SK-N-SH (cell line): ENCODE measurements at regions not wholly inside any gene's neighbourhood (a gene's known extent, or its start where the extent isn't known, plus 50 kb on each side); places are given as distances from the start of the nearest gene placed in this dataset.

ENCODE experiments used
- CTCF ChIA-PET: fragments of 300-600, 350-600 bp; formaldehyde crosslinking; extraction: SDS; loops from one replicate; lab custom pipeline; 2021; lab: Yijun Ruan, JAX
- POLR2A ChIA-PET: fragments of 350-600 bp; sonication (Branson Sonifier 250); formaldehyde crosslinking; extraction: SDS; loops from one replicate; lab custom pipeline; 2020; ENCODE audit warnings: antibody characterized with exemption, inconsistent platforms; lab: Yijun Ruan, JAX
- DNase-seq: peaks from one replicate; pipeline ENCODE4 v3.0.0; 2012
- H2AFZ ChIP-seq: fragments of 200-600 bp; sonication (generic); 2 replicates; pipeline ENCODE4 v1.8.1; 2016; ENCODE audit warnings: antibody characterized with exemption, mild to moderate bottlenecking, low read depth
- H3F3A ChIP-seq: fragments of 200-600 bp; sonication (generic); replicated peaks from 2 replicates; pipeline ENCODE3; 2016; ENCODE audit warnings: antibody characterized with exemption, mild to moderate bottlenecking; ENCODE audit not compliant: insufficient read depth
- H3K27ac ChIP-seq, 2 experiments: fragments of 200-500 bp in 1 of 2; fragments of 200-600 bp in 1 of 2; sonication (Bioruptor generic) in 1 of 2; sonication (generic), shearing (Covaris generic) in 1 of 2; 2 replicates each; pipeline versions ENCODE4 v1.5.1 to v1.6.1; 2014 to 2016; ENCODE audit warnings: low read depth in 2 of 2, inconsistent platforms in 1 of 2, low read length in 1 of 2, mild to moderate bottlenecking in 1 of 2, mixed read lengths in 1 of 2
- H3K27me3 ChIP-seq: fragments of 200-600 bp; sonication (generic), shearing (Covaris generic); 2 replicates; pipeline ENCODE4 v1.6.1; 2016; ENCODE audit warnings: mixed run types; ENCODE audit not compliant: insufficient read depth
- H3K36me3 ChIP-seq, 2 experiments: fragments of 200-500 bp in 1 of 2; fragments of 200-600 bp in 1 of 2; sonication (Bioruptor generic) in 1 of 2; sonication (generic) in 1 of 2; replicated peaks in 1 of 2; 2 replicates each; pipeline versions ENCODE3 to v1.5.1; 2014 to 2016; ENCODE audit warnings: low read length in 1 of 2, mild to moderate bottlenecking in 1 of 2; ENCODE audit not compliant: insufficient read depth in 2 of 2, control insufficient read depth in 1 of 2
- H3K4me1 ChIP-seq, 2 experiments: fragments of 200-500 bp in 1 of 2; fragments of 200-600 bp in 1 of 2; sonication (Bioruptor generic) in 1 of 2; sonication (generic), shearing (Covaris generic) in 1 of 2; 2 replicates each; pipeline versions ENCODE4 v1.5.1 to v1.6.1; 2014 to 2016; ENCODE audit warnings: low read depth in 1 of 2, low read length in 1 of 2, mixed run types in 1 of 2; ENCODE audit not compliant: insufficient read depth in 2 of 2, control insufficient read depth in 1 of 2
- H3K4me2 ChIP-seq: fragments of 200-600 bp; sonication (generic), shearing (Covaris generic); 2 replicates; pipeline ENCODE4 v1.6.1; 2017; ENCODE audit warnings: mixed run types
- H3K4me3 ChIP-seq, 2 experiments: fragments of 200-500 bp in 1 of 2; fragments of 200-600 bp in 1 of 2; sonication (Bioruptor generic) in 1 of 2; sonication (generic), shearing (Covaris generic) in 1 of 2; 2 replicates each; pipeline versions ENCODE4 v1.5.1 to v1.8.1; 2014 to 2016; ENCODE audit warnings: low read depth in 2 of 2, inconsistent platforms in 1 of 2, low read length in 1 of 2, mild to moderate bottlenecking in 1 of 2, mixed read lengths in 1 of 2, moderate library complexity in 1 of 2
- H3K79me2 ChIP-seq: fragments of 200-600 bp; sonication (generic); 2 replicates; pipeline ENCODE4 v1.8.1; 2017; ENCODE audit warnings: mild to moderate bottlenecking; ENCODE audit not compliant: insufficient read depth
- H3K9ac ChIP-seq: fragments of 200-600 bp; sonication (generic); 2 replicates; pipeline ENCODE4 v1.6.1; 2017; ENCODE audit warnings: mixed run types
- H3K9me2 ChIP-seq: fragments of 200-600 bp; sonication (generic); 2 replicates; pipeline ENCODE4 v1.6.1; 2017; ENCODE audit warnings: mixed run types
- H3K9me3 ChIP-seq: fragments of 200-600 bp; sonication (generic); 2 replicates; pipeline ENCODE4 v1.6.1; 2017; ENCODE audit warnings: mixed run types, mild to moderate bottlenecking, moderate library complexity
- H4K20me1 ChIP-seq: fragments of 200-600 bp; sonication (generic); 2 replicates; pipeline ENCODE4 v1.6.1; 2017; ENCODE audit warnings: mild to moderate bottlenecking, mixed run types; ENCODE audit not compliant: insufficient read depth
- EP300 ChIP-seq, 2 experiments: IDR thresholded peaks; 2 replicates each; pipeline versions ENCODE4 v1.4.0 to v1.6.1; 2012; ENCODE audit warnings: borderline replicate concordance in 1 of 2, low read depth in 1 of 2, low read length in 1 of 2
- GATA2 ChIP-seq: sonication (generic); formaldehyde crosslinking; IDR thresholded peaks from 2 replicates; pipeline ENCODE4 v1.5.0; 2020; ENCODE audit warnings: mild to moderate bottlenecking, missing genetic modification reagents
- MAX ChIP-seq: IDR thresholded peaks from 2 replicates; pipeline ENCODE4 v1.4.0; 2012; ENCODE audit warnings: low read depth
- MEF2A ChIP-seq: IDR thresholded peaks from 2 replicates; pipeline ENCODE4 v1.4.0; 2012; ENCODE audit warnings: low read depth, borderline replicate concordance
- NFIC ChIP-seq: IDR thresholded peaks from 2 replicates; pipeline ENCODE4 v1.4.0; 2012; ENCODE audit warnings: borderline replicate concordance
- PBX3 ChIP-seq: IDR thresholded peaks from 2 replicates; pipeline ENCODE4; 2012
- SIN3A ChIP-seq: IDR thresholded peaks from 2 replicates; pipeline ENCODE4 v1.6.1; 2012; ENCODE audit warnings: low read depth, mild to moderate bottlenecking, low read length, moderate library complexity, borderline replicate concordance
- SMC3 ChIP-seq: IDR thresholded peaks from 2 replicates; pipeline ENCODE4 v1.6.1; 2012; ENCODE audit warnings: low read depth, low read length, improper control_type of control experiment
- TAF1 ChIP-seq: IDR thresholded peaks from 2 replicates; pipeline ENCODE4 v1.6.1; 2012; ENCODE audit warnings: low read depth, mild to moderate bottlenecking, low read length, moderate library complexity, borderline replicate concordance
- TCF12 ChIP-seq: IDR thresholded peaks from 2 replicates; pipeline ENCODE4 v1.4.0; 2012
- USF2 ChIP-seq: fragments of 150-350 bp; IDR thresholded peaks from 2 replicates; pipeline ENCODE4 v1.6.1; 2017; ENCODE audit warnings: antibody characterized with exemption, low read length, low read depth, borderline replicate concordance
- YY1 ChIP-seq: IDR thresholded peaks from 2 replicates; pipeline ENCODE4 v1.4.0; 2012; ENCODE audit warnings: low read depth, mild to moderate bottlenecking
- WGBS: methylation state at CpG from one replicate; pipeline ENCODE4 v1.1.6; 2017; ENCODE audit warnings: low lambda C conversion rate; 5-methylcytosine and 5-hydroxymethylcytosine counted together
- TF ChIP-seq, protein P1 (sequence below): fragments of 150-350 bp; IDR thresholded peaks from 2 replicates; pipeline ENCODE4 v1.6.1; 2016; ENCODE audit warnings: mild to moderate bottlenecking, low read depth, low read length
- TF ChIP-seq, protein P2 (sequence below): IDR thresholded peaks from 2 replicates; pipeline ENCODE4 v1.6.1; 2012; ENCODE audit warnings: mild to moderate bottlenecking, low read depth, low read length, moderate library complexity

DNA sequence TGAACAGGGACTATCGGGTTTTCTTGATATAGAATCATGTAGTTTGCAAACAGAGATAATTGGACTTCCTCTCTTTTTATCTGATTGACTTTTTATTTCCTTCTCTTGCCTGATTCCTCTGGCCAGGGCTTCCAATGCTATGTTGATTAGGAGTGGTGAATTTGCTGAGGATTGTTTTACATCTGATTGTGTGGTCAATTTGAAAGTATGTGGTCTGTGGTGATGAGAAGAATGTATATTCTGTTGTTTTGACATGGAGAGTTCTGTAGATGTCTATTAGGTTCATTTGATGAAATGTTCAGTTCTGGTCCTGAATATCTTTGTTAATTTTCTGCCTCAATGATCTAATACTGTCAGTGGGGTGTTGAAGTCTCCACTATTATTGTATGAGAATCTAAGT lies 713.2 kb upstream of the CCDC179 start:
- H3K36me3 ChIP-seq = no peaks in the 10 kb centered on the region
- no peaks in the 10 kb centered on the region for H3K79me2 ChIP-seq
- no peaks in the 10 kb centered on the region for H3K27me3 ChIP-seq
- no peak overlapping the region for H2AFZ ChIP-seq
- H3K9me3 ChIP-seq = no peaks in the 10 kb centered on the region
- H3K27ac ChIP-seq = no peak overlapping the region
- 44% methylated on average over 1 of the region's 1 CpG for WGBS
- TF ChIP-seq, protein P1, sequence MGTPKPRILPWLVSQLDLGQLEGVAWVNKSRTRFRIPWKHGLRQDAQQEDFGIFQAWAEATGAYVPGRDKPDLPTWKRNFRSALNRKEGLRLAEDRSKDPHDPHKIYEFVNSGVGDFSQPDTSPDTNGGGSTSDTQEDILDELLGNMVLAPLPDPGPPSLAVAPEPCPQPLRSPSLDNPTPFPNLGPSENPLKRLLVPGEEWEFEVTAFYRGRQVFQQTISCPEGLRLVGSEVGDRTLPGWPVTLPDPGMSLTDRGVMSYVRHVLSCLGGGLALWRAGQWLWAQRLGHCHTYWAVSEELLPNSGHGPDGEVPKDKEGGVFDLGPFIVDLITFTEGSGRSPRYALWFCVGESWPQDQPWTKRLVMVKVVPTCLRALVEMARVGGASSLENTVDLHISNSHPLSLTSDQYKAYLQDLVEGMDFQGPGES = no peak
- no peak for TF ChIP-seq TCF12
- no peak for TF ChIP-seq PBX3
- TF ChIP-seq NFIC = no peak
- TF ChIP-seq GATA2 (CRISPR knock-in tag) = no peak
- TF ChIP-seq EP300 (IDR thresholded peaks at IDR 0.05; ENCODE audit: borderline replicate concordance in 1 of 2, low read depth in 1 of 2, low read length in 1 of 2) = no peak
- TF ChIP-seq YY1 = no peak
- no peak for TF ChIP-seq MEF2A
- TF ChIP-seq USF2 = no peak
- TF ChIP-seq, protein P2, sequence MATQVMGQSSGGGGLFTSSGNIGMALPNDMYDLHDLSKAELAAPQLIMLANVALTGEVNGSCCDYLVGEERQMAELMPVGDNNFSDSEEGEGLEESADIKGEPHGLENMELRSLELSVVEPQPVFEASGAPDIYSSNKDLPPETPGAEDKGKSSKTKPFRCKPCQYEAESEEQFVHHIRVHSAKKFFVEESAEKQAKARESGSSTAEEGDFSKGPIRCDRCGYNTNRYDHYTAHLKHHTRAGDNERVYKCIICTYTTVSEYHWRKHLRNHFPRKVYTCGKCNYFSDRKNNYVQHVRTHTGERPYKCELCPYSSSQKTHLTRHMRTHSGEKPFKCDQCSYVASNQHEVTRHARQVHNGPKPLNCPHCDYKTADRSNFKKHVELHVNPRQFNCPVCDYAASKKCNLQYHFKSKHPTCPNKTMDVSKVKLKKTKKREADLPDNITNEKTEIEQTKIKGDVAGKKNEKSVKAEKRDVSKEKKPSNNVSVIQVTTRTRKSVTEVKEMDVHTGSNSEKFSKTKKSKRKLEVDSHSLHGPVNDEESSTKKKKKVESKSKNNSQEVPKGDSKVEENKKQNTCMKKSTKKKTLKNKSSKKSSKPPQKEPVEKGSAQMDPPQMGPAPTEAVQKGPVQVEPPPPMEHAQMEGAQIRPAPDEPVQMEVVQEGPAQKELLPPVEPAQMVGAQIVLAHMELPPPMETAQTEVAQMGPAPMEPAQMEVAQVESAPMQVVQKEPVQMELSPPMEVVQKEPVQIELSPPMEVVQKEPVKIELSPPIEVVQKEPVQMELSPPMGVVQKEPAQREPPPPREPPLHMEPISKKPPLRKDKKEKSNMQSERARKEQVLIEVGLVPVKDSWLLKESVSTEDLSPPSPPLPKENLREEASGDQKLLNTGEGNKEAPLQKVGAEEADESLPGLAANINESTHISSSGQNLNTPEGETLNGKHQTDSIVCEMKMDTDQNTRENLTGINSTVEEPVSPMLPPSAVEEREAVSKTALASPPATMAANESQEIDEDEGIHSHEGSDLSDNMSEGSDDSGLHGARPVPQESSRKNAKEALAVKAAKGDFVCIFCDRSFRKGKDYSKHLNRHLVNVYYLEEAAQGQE = no peak
- H3K9ac ChIP-seq = no peak overlapping the region
- no peaks in the 10 kb centered on the region for H3K9me2 ChIP-seq
- no peak overlapping the region for H3K4me3 ChIP-seq
- ChIA-PET CTCF (interaction anchor here (1.6 kb wide), 2 partner anchors 19 to 33 kb away, joined by 3 to 4 read pairs; no protein-coding TSS in a partner anchor), POLR2A (no interaction called here)
- no peaks in the 10 kb centered on the region for H3K4me1 ChIP-seq
- H4K20me1 ChIP-seq = no peaks in the 10 kb centered on the region
- no peak for DNase-seq
- no peaks in the 10 kb centered on the region for H3F3A ChIP-seq
- no peak overlapping the region for H3K4me2 ChIP-seq

DNA sequence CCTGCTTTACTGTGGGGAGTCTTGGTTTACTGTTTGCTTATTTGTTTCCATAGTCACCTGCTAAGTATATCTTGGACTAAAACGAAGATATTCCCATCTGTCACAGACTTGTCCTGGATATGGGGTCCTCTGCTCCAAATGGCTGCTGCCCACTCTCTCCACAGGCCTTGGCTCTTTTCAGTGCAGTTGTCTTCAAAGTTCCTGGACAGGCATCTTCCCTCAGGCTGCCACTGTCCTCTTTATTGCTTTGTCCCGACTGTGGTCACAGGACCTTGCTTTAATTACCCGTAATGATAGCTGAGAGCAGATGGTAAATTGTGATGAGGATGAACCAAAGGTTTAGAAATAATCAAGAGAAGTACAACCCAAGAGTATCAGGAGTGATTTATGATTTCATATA lies 713.9 kb upstream of the CCDC179 start:
- DNase-seq = no peak
- H3K36me3 ChIP-seq = no peaks in the 10 kb centered on the region
- H3K27me3 ChIP-seq = no peaks in the 10 kb centered on the region
- no peak overlapping the region for H3K9ac ChIP-seq
- no peaks in the 10 kb centered on the region for H3K79me2 ChIP-seq
- ChIA-PET POLR2A (no interaction called here), CTCF (interaction anchor here (1.6 kb wide), 2 partner anchors 20 to 34 kb away, joined by 3 to 4 read pairs; no protein-coding TSS in a partner anchor)
- TF ChIP-seq TAF1 (no peak), SMC3 (no peak), EP300 (IDR thresholded peaks at IDR 0.05; ENCODE audit: borderline replicate concordance in 1 of 2, low read depth in 1 of 2, low read length in 1 of 2) (no peak), NFIC (no peak), SIN3A (no peak), MAX (no peak)
- H3K4me3 ChIP-seq = no peak overlapping the region
- 53% methylated on average over 3 of the region's 3 CpGs for WGBS
- no peaks in the 10 kb centered on the region for H3K4me1 ChIP-seq
- H4K20me1 ChIP-seq = no peaks in the 10 kb centered on the region
- H3F3A ChIP-seq = no peaks in the 10 kb centered on the region
- H3K9me2 ChIP-seq = no peaks in the 10 kb centered on the region
- H3K27ac ChIP-seq = no peak overlapping the region
- no peak overlapping the region for H2AFZ ChIP-seq
- H3K9me3 ChIP-seq = no peaks in the 10 kb centered on the region
- no peak overlapping the region for H3K4me2 ChIP-seq
